ENCODE measurements at regions not wholly inside any gene's neighbourhood (a gene's known extent, or its start where the extent isn't known, plus 50 kb on each side); places are given as distances from the start of the nearest gene placed in this dataset.

GRCh38 chr4:60033826-60034225 is 1166.3 kb upstream of the ADGRL3 start:
- H4K20me1 ChIP-seq (ENCODE audit: control insufficient read depth, insufficient read depth), result no peaks in the 10 kb centered on the region
- no peak overlapping the region for H3K4me3 ChIP-seq
- H3K27me3 ChIP-seq (replicated peaks in 1 of 2; ENCODE audit: control insufficient read depth in 2 of 2, insufficient read depth in 2 of 2, low read length in 1 of 2), result no peaks in the 10 kb centered on the region
- ATAC-seq, result no peak
- in situ Hi-C loops (cut with MboI) (no loop called here), intact Hi-C loops (cut with micrococcal nuclease; ENCODE audit: unreplicated experiment) (no loop called here)
- no peaks in the 10 kb centered on the region for H3K4me1 ChIP-seq (ENCODE audit: control insufficient read depth, insufficient read depth, low read length)
- H3K4me2 ChIP-seq (ENCODE audit: control insufficient read depth, insufficient read depth), result no peak overlapping the region
- ChIA-PET POLR2A (no interaction called here), RAD21 (ENCODE audit: unreplicated experiment) (no interaction called here), CTCF (no interaction called here), SMC1A (ENCODE audit: uncharacterized antibody, unreplicated experiment) (no interaction called here)
- no peaks in the 10 kb centered on the region for H3K9me3 ChIP-seq (replicated peaks; ENCODE audit: control insufficient read depth, insufficient read depth, low read length)
- no peak for FAIRE-seq
- no peaks in the 10 kb centered on the region for H3K79me2 ChIP-seq (ENCODE audit: control insufficient read depth, insufficient read depth, low read length)
- 20% methylated on average over 6 of the region's 6 CpGs for WGBS (ENCODE audit: insufficient coverage, insufficient replicate concordance, low lambda C conversion rate, missing lambda C conversion rate)
- no peak overlapping the region for H3K27ac ChIP-seq (ENCODE audit: control insufficient read depth, insufficient read depth)
- BruUV-seq (replicated peaks), result no TSS peak
- H3K9ac ChIP-seq (ENCODE audit: control insufficient read depth, insufficient read depth, low read length), result no peak overlapping the region
- no peak for DNase-seq (ENCODE audit: low read depth, low spot score)
- H3K36me3 ChIP-seq (ENCODE audit: control insufficient read depth in 2 of 2, insufficient read depth in 2 of 2, low read length in 1 of 2), result no peaks in the 10 kb centered on the region
- H2AFZ ChIP-seq (ENCODE audit: control insufficient read depth, low read depth, low read length), result no peak overlapping the region
- TF ChIP-seq KLF5 (IDR thresholded peaks at IDR 0.05; ENCODE audit: partially characterized antibody), result no peak
- TF ChIP-seq ZNF384 (IDR thresholded peaks at IDR 0.05; ENCODE audit: borderline replicate concordance, low read depth, low read length), result no peak
- no peak for TF ChIP-seq CTCF (IDR thresholded peaks at IDR 0.05 in 2 of 3, conservative IDR thresholded peaks at IDR 0.05 in 1 of 3; ENCODE audit: control insufficient read depth in 2 of 3, extremely low read depth in 1 of 3, insufficient read depth in 1 of 3, low read depth in 3 of 3, low read length in 3 of 3)
- TF ChIP-seq FOS (IDR thresholded peaks at IDR 0.05; ENCODE audit: borderline replicate concordance, extremely low read depth, insufficient read length), result no peak
- TF ChIP-seq PRDM15 (CRISPR knock-in tag; IDR thresholded peaks at IDR 0.05), result no peak
- no peak for TF ChIP-seq RELA (IDR thresholded peaks at IDR 0.05; ENCODE audit: borderline replicate concordance, partially characterized antibody)
- TF ChIP-seq BMI1 (IDR thresholded peaks at IDR 0.05; ENCODE audit: borderline replicate concordance), result no peak
- no peak for TF ChIP-seq IKZF2 (IDR thresholded peaks at IDR 0.05)
- TF ChIP-seq USF1 (IDR thresholded peaks at IDR 0.05; ENCODE audit: borderline replicate concordance, extremely low read length, insufficient read depth, low read depth, low read length), result no peak

Data from GM12878 (cell line).